Aorta (tissue), 5 donors: ENCODE measurements at regions not wholly inside any gene's neighbourhood (a gene's known extent, or its start where the extent isn't known, plus 50 kb on each side); places are given as distances from the start of the nearest gene placed in this dataset.
"Not testable (repeated sequence)": the region's sequence is repeated elsewhere in the genome, so short reads cannot be mapped to it uniquely, and the experiment has no call there.

Source experiments
- ATAC-seq: fragments of 200-7000 bp; cut with Tn5 transposase; one replicate; pipeline ENCODE4 v1.9.1; 2022; ENCODE audit warnings: moderate library complexity; ENCODE audit not compliant: low FRiP score
- DNase-seq, 2 donors: peaks; one replicate each; pipeline ENCODE4 v3.0.0-alpha.2; 2020
- H3K27ac ChIP-seq, 2 donors: one replicate each; pipeline ENCODE4 v1.5.1; 2013; ENCODE audit warnings: low read length in 2 of 2, mild to moderate bottlenecking in 2 of 2, moderate library complexity in 2 of 2, control low read depth in 1 of 2, inconsistent platforms in 1 of 2, low read depth in 1 of 2
- H3K27me3 ChIP-seq, 2 donors: one replicate each; pipeline ENCODE4 v1.6.1; 2013; ENCODE audit warnings: control low read depth in 1 of 2, low read length in 1 of 2, mild to moderate bottlenecking in 1 of 2, moderate library complexity in 1 of 2; ENCODE audit not compliant: insufficient read depth in 2 of 2, control insufficient read depth in 1 of 2
- H3K36me3 ChIP-seq, 2 donors: one replicate each; pipeline ENCODE4 v1.6.1; 2013; ENCODE audit warnings: control low read depth in 1 of 2, low read length in 1 of 2, mild to moderate bottlenecking in 1 of 2; ENCODE audit not compliant: insufficient read depth in 2 of 2, control insufficient read depth in 1 of 2
- H3K4me1 ChIP-seq, 2 donors: one replicate each; pipeline ENCODE4 v1.6.1; 2013; ENCODE audit warnings: low read length in 2 of 2, control low read depth in 1 of 2, mild to moderate bottlenecking in 1 of 2, moderate library complexity in 1 of 2; ENCODE audit not compliant: insufficient read depth in 2 of 2, control insufficient read depth in 1 of 2
- H3K4me3 ChIP-seq, 2 donors: one replicate each; pipeline ENCODE4 v1.5.1; 2013; ENCODE audit warnings: low read length in 2 of 2, control low read depth in 1 of 2, mild to moderate bottlenecking in 1 of 2
- H3K9me3 ChIP-seq: one replicate; pipeline ENCODE4 v1.6.1; 2013; ENCODE audit warnings: mild to moderate bottlenecking, low read length; ENCODE audit not compliant: control insufficient read depth
- WGBS, 2 donors: extraction: QIAGEN DNeasy Blood & Tissue Kit; methylation state at CpG; one replicate each; pipeline ENCODE4 v1.1.7; 2013; 5-methylcytosine and 5-hydroxymethylcytosine counted together
- intact Hi-C, 2 donors: fragments of 100-400 bp; cut with DNase I; formaldehyde crosslinking; loops; one replicate each; pipeline versions ENCODE4 v1.14.2 to v1.15.0; 2022
- donor health status: healthy with polysubstance abuse.
- donor health status: Bipolar disorder and iron deficiency.
- donor health status: DM: no; HTN: no; CAD: no.
- donor health status: DM: no; HTN: no; CAD: no.
- donor health status: DM: yes; HTN: yes; CAD: no.

GRCh38 chr6:120268256-120268655 lies 918.7 kb upstream of the MAN1A1 start:
- 85 to 87% methylated on average over 8 to 9 of the region's 9 CpGs for WGBS, 2 donors
- DNase-seq = not testable (repeated sequence)

GRCh38 chr6:120262354-120262753 lies 912.8 kb upstream of the MAN1A1 start:
- no peak for DNase-seq
- H3K27ac ChIP-seq = no peak overlapping the region
- intact Hi-C loops = no loop called here
- 69 to 72% methylated on average over 2 of the region's 2 CpGs for WGBS, 2 donors
- no peaks in the 10 kb centered on the region for H3K36me3 ChIP-seq
- no peaks in the 10 kb centered on the region for H3K27me3 ChIP-seq
- H3K4me3 ChIP-seq = no peak overlapping the region
- no peak for ATAC-seq
- H3K9me3 ChIP-seq = no peaks in the 10 kb centered on the region
- H3K4me1 ChIP-seq = no peaks in the 10 kb centered on the region

More at GRCh38 chr6:120268256-120268655, 918.7 kb upstream of the MAN1A1 start:
- H3K9me3 ChIP-seq, H3K4me3 ChIP-seq, H3K4me1 ChIP-seq, H3K36me3 ChIP-seq, ATAC-seq, H3K27ac ChIP-seq, intact Hi-C loops, H3K27me3 ChIP-seq: not testable (repeated sequence)

- Histone ChIP-seq H3K27ac (no peak overlapping the region), H3K27me3 (no peaks in the 10 kb centered on the region), H3K9me3 (no peaks in the 10 kb centered on the region), H3K4me1 (no peaks in the 10 kb centered on the region), H3K4me3 (no peak overlapping the region), H3K36me3 (no peaks in the 10 kb centered on the region)
- DNase-seq (no peak), ATAC-seq (no peak)
- intact Hi-C loops = no loop called here
- WGBS, 2 donors = 60 to 73% methylated on average over 2 of the region's 2 CpGs
These were observed 911.1 kb upstream of the MAN1A1 start for GRCh38 chr6:120260636-120261035.

GRCh38 chr6:120254651-120255050 lies 905.1 kb upstream of the MAN1A1 start:
- Histone ChIP-seq H3K36me3 (no peaks in the 10 kb centered on the region), H3K4me1 (no peaks in the 10 kb centered on the region), H3K9me3 (no peaks in the 10 kb centered on the region), H3K4me3 (no peak overlapping the region), H3K27me3 (no peaks in the 10 kb centered on the region), H3K27ac (no peak overlapping the region)
- no peak for DNase-seq
- WGBS, 2 donors = 91 to 92% methylated on average over 4 of the region's 4 CpGs
- intact Hi-C loops = no loop called here
- no peak for ATAC-seq

GRCh38 chr6:120248451-120248850 lies 898.9 kb upstream of the MAN1A1 start:
- Histone ChIP-seq H3K36me3 (no peaks in the 10 kb centered on the region), H3K9me3 (no peaks in the 10 kb centered on the region), H3K4me3 (no peak overlapping the region), H3K27ac (no peak overlapping the region), H3K4me1 (no peaks in the 10 kb centered on the region), H3K27me3 (no peaks in the 10 kb centered on the region)
- intact Hi-C loops = no loop called here
- ATAC-seq = no peak
- 60% methylated on average over 3 of the region's 3 CpGs for WGBS, 2 donors
- no peak for DNase-seq

GRCh38 chr6:120237221-120237620 lies 887.7 kb upstream of the MAN1A1 start:
- DNase-seq = no peak
- 54 to 76% methylated on average over 1 of the region's 1 CpG for WGBS, 2 donors
- no peak overlapping the region for H3K4me3 ChIP-seq
- no peak overlapping the region for H3K27ac ChIP-seq
- no peaks in the 10 kb centered on the region for H3K4me1 ChIP-seq
- no peak for ATAC-seq
- intact Hi-C loops = no loop called here
- no peaks in the 10 kb centered on the region for H3K9me3 ChIP-seq
- no peaks in the 10 kb centered on the region for H3K36me3 ChIP-seq
- H3K27me3 ChIP-seq = no peaks in the 10 kb centered on the region

GRCh38 chr6:120230008-120230407 lies 880.4 kb upstream of the MAN1A1 start:
- ATAC-seq (no peak), DNase-seq (no peak)
- Histone ChIP-seq H3K4me1 (no peaks in the 10 kb centered on the region), H3K4me3 (no peak overlapping the region), H3K27me3 (no peaks in the 10 kb centered on the region), H3K27ac (no peak overlapping the region), H3K9me3 (no peaks in the 10 kb centered on the region), H3K36me3 (no peaks in the 10 kb centered on the region)
- intact Hi-C loops = no loop called here

- DNase-seq = no peak
- Histone ChIP-seq H3K4me1 (no peaks in the 10 kb centered on the region), H3K4me3 (no peak overlapping the region), H3K27me3 (no peaks in the 10 kb centered on the region), H3K36me3 (no peaks in the 10 kb centered on the region), H3K27ac (no peak overlapping the region), H3K9me3 (no peaks in the 10 kb centered on the region)
- intact Hi-C loops = no loop called here
- ATAC-seq = no peak
- WGBS, 2 donors = 77 to 82% methylated on average over 4 of the region's 4 CpGs
These were observed 878.7 kb upstream of the MAN1A1 start for GRCh38 chr6:120228297-120228696.

GRCh38 chr6:120219339-120219738 lies 869.8 kb upstream of the MAN1A1 start:
- Histone ChIP-seq H3K27ac (no peak overlapping the region), H3K27me3 (no peaks in the 10 kb centered on the region), H3K9me3 (no peaks in the 10 kb centered on the region), H3K4me1 (no peaks in the 10 kb centered on the region), H3K36me3 (no peaks in the 10 kb centered on the region), H3K4me3 (no peak overlapping the region)
- intact Hi-C loops = no loop called here
- 65 to 83% methylated on average over 1 of the region's 1 CpG for WGBS, 2 donors
- ATAC-seq (no peak), DNase-seq (no peak)
